ENCODE measurements at regions not wholly inside any gene's neighbourhood (a gene's known extent, or its start where the extent isn't known, plus 50 kb on each side); places are given as distances from the start of the nearest gene placed in this dataset.
"Not testable (repeated sequence)": the region's sequence is repeated elsewhere in the genome, so short reads cannot be mapped to it uniquely, and the experiment has no call there.

- no peak for DNase-seq (ENCODE audit: low read depth)
These were observed 1469.5 kb upstream of the CELF2 start for GRCh38 chr10:9547936-9548904.

GRCh38 chr10:9550810-9551209 lies 1466.9 kb upstream of the CELF2 start:
- DNase-seq (ENCODE audit: low read depth) = no peak

- DNase-seq (ENCODE audit: low read depth) = no peak
These were observed 1463.4 kb upstream of the CELF2 start for GRCh38 chr10:9554321-9554720.

GRCh38 chr10:9560976-9561375 lies 1456.7 kb upstream of the CELF2 start:
- no peak for DNase-seq (ENCODE audit: low read depth)

GRCh38 chr10:9561821-9562505 lies 1455.7 kb upstream of the CELF2 start:
- DNase-seq (ENCODE audit: low read depth) = no peak

- no peak for DNase-seq (ENCODE audit: low read depth)
These were observed 1439.9 kb upstream of the CELF2 start for GRCh38 chr10:9577746-9578145.

GRCh38 chr10:9579110-9579705 lies 1438.5 kb upstream of the CELF2 start:
- no peak for DNase-seq (ENCODE audit: low read depth)

- DNase-seq (ENCODE audit: low read depth) = not testable (repeated sequence)
These were observed 1434.9 kb upstream of the CELF2 start for GRCh38 chr10:9582803-9583202.

- no peak for DNase-seq (ENCODE audit: low read depth)
These were observed 1421.2 kb upstream of the CELF2 start for GRCh38 chr10:9596368-9596920.

- DNase-seq (ENCODE audit: low read depth) = no peak
These were observed 1414.7 kb upstream of the CELF2 start for GRCh38 chr10:9602998-9603397.

- DNase-seq (ENCODE audit: low read depth) = no peak
These were observed 1413.7 kb upstream of the CELF2 start for GRCh38 chr10:9603972-9604371.

- no peak for DNase-seq (ENCODE audit: low read depth)
These were observed 1412.4 kb upstream of the CELF2 start for GRCh38 chr10:9605231-9605630.

GRCh38 chr10:9608602-9609001 lies 1409.1 kb upstream of the CELF2 start:
- no peak for DNase-seq (ENCODE audit: low read depth)

- no peak for DNase-seq (ENCODE audit: low read depth)
These were observed 1404.2 kb upstream of the CELF2 start for GRCh38 chr10:9613338-9614075.

GRCh38 chr10:9615189-9615588 lies 1402.5 kb upstream of the CELF2 start:
- DNase-seq (ENCODE audit: low read depth) = no peak

GRCh38 chr10:9621216-9621615 lies 1396.5 kb upstream of the CELF2 start:
- no peak for DNase-seq (ENCODE audit: low read depth)

GRCh38 chr10:9625304-9625703 lies 1392.4 kb upstream of the CELF2 start:
- no peak for DNase-seq (ENCODE audit: low read depth)

GRCh38 chr10:9634466-9634865 lies 1383.2 kb upstream of the CELF2 start:
- no peak for DNase-seq (ENCODE audit: low read depth)

GRCh38 chr10:9635691-9636090 lies 1382.0 kb upstream of the CELF2 start:
- DNase-seq (ENCODE audit: low read depth) = no peak

- DNase-seq (ENCODE audit: low read depth) = no peak
These were observed 1381.5 kb upstream of the CELF2 start for GRCh38 chr10:9636216-9636615.

GRCh38 chr10:9643782-9644181 lies 1373.9 kb upstream of the CELF2 start:
- DNase-seq (ENCODE audit: low read depth) = no peak

- DNase-seq (ENCODE audit: low read depth) = no peak
These were observed 1372.3 kb upstream of the CELF2 start for GRCh38 chr10:9645404-9645803.

Measured in activated T-cell treated with anti-CD3 and anti-CD28 coated beads for 48 hours (primary cell).